ENCODE measurements at regions not wholly inside any gene's neighbourhood (a gene's known extent, or its start where the extent isn't known, plus 50 kb on each side); places are given as distances from the start of the nearest gene placed in this dataset.

DNA sequence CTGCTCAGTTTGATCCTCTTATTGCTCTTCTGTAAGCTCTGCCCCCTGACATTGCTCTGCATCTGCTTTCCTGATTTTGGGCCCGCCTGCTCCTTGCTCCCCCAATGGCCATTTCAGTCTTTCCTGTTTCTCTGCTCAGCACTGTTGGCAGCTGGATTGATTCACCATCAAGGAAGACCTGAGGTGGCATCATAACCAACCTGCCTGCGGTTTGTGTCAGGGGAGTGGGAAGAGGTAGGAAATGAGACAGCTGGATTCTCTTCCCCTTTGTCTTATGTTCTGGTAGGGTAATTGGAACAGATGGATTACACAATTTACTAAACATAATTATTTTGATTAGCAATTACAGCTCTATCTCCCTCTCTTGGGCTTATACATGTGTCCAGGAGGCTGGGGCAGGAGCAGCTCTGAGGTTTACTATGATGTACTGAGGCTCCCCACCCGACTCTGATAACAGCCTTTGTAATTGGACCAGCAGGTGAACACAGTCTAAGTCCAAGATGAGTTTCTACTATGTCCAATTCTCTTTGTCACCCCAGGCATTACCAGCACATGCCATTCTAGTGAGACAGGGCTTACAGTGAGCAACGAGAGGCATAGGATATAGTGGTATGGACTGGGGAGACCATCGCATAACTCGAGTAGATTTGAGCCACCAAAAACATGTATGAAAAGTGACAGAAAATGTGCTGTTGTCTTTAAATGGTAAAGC, 151.8 kb upstream of the MMADHC start:
- no peak for TF ChIP-seq CTCF (IDR thresholded peaks at IDR 0.05)
- TF ChIP-seq POLR2A (IDR thresholded peaks at IDR 0.05): no peak

Measured in esophagus squamous epithelium (tissue), 4 donors.